HL-60 (cell line): ENCODE measurements at regions not wholly inside any gene's neighbourhood (a gene's known extent, or its start where the extent isn't known, plus 50 kb on each side); places are given as distances from the start of the nearest gene placed in this dataset.

Experiments
- GABPA ChIP-seq: IDR thresholded peaks from 2 replicates; pipeline ENCODE4 v1.6.1; 2012; ENCODE audit warnings: low read depth
- POLR2AphosphoS5 ChIP-seq: IDR thresholded peaks from 2 replicates; pipeline ENCODE4 v1.6.1; 2012; ENCODE audit warnings: low read depth
- SPI1 ChIP-seq: IDR thresholded peaks from 2 replicates; pipeline ENCODE4 v1.6.1; 2012; ENCODE audit warnings: low read depth, mild to moderate bottlenecking, borderline replicate concordance
- TF ChIP-seq, protein P1 (sequence below): IDR thresholded peaks from one replicate; pipeline ENCODE4 v1.5.1; 2011; ENCODE audit warnings: low read length, control low read depth, inconsistent platforms; ENCODE audit not compliant: insufficient read depth
- TF ChIP-seq, protein P2 (sequence below): IDR thresholded peaks from 2 replicates; pipeline ENCODE4 v1.6.1; 2012; ENCODE audit warnings: low read depth; ENCODE audit not compliant: insufficient replicate concordance

DNA sequence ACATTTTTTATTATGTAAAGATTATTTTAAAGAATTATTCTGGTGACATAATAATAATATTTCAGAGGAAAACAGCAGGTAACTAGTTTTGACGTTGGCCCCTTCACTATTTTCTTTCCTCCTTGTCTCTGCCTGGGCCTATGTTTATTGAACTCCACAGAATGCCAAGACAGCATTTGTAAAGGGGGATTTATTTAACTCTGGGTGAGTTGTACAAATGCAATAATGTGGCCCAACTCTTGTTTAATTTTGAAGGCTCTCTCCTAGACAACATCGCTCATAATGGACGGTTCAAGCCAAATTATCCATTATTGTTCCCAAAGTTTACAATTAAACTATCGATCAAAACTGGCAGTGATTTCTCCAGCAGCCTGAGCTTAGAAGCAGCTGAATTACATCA is 374.3 kb upstream of the SLC35B3 start:
- TF ChIP-seq, protein P1, sequence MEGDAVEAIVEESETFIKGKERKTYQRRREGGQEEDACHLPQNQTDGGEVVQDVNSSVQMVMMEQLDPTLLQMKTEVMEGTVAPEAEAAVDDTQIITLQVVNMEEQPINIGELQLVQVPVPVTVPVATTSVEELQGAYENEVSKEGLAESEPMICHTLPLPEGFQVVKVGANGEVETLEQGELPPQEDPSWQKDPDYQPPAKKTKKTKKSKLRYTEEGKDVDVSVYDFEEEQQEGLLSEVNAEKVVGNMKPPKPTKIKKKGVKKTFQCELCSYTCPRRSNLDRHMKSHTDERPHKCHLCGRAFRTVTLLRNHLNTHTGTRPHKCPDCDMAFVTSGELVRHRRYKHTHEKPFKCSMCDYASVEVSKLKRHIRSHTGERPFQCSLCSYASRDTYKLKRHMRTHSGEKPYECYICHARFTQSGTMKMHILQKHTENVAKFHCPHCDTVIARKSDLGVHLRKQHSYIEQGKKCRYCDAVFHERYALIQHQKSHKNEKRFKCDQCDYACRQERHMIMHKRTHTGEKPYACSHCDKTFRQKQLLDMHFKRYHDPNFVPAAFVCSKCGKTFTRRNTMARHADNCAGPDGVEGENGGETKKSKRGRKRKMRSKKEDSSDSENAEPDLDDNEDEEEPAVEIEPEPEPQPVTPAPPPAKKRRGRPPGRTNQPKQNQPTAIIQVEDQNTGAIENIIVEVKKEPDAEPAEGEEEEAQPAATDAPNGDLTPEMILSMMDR, result no peak
- TF ChIP-seq GABPA, result no peak
- no peak for TF ChIP-seq POLR2AphosphoS5
- TF ChIP-seq, protein P2, sequence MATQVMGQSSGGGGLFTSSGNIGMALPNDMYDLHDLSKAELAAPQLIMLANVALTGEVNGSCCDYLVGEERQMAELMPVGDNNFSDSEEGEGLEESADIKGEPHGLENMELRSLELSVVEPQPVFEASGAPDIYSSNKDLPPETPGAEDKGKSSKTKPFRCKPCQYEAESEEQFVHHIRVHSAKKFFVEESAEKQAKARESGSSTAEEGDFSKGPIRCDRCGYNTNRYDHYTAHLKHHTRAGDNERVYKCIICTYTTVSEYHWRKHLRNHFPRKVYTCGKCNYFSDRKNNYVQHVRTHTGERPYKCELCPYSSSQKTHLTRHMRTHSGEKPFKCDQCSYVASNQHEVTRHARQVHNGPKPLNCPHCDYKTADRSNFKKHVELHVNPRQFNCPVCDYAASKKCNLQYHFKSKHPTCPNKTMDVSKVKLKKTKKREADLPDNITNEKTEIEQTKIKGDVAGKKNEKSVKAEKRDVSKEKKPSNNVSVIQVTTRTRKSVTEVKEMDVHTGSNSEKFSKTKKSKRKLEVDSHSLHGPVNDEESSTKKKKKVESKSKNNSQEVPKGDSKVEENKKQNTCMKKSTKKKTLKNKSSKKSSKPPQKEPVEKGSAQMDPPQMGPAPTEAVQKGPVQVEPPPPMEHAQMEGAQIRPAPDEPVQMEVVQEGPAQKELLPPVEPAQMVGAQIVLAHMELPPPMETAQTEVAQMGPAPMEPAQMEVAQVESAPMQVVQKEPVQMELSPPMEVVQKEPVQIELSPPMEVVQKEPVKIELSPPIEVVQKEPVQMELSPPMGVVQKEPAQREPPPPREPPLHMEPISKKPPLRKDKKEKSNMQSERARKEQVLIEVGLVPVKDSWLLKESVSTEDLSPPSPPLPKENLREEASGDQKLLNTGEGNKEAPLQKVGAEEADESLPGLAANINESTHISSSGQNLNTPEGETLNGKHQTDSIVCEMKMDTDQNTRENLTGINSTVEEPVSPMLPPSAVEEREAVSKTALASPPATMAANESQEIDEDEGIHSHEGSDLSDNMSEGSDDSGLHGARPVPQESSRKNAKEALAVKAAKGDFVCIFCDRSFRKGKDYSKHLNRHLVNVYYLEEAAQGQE, result no peak
- no peak for TF ChIP-seq SPI1
